ENCODE measurements at regions not wholly inside any gene's neighbourhood (a gene's known extent, or its start where the extent isn't known, plus 50 kb on each side); places are given as distances from the start of the nearest gene placed in this dataset.

DNA sequence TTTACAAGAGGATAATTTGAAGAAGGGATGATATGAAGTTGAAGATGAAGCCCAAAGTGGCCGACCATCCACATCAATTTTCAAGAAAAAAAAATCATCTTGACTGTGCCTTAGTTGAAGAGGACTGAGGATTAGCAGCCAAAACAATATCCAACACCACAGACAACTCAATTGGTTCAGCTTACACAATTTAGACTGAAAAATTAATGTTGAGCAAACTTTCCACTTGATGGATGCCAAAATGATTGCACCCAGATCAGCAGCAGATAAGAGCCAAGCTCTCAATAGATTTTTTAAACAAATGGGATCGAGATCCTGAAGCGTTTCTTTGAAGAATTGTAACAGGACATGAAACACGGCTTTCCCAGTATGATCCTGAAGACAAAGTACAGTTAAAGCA is 163.2 kb downstream of the GADD45G start:
- H3K4me1 Mint-ChIP-seq (ENCODE audit: low read depth) = peaks cover 3% of the 10 kb centered on the region
- intact Hi-C loops (cut with micrococcal nuclease) = no loop called here
- H3K9me3 Mint-ChIP-seq = no peaks in the 10 kb centered on the region
- TF ChIP-seq, protein P1, sequence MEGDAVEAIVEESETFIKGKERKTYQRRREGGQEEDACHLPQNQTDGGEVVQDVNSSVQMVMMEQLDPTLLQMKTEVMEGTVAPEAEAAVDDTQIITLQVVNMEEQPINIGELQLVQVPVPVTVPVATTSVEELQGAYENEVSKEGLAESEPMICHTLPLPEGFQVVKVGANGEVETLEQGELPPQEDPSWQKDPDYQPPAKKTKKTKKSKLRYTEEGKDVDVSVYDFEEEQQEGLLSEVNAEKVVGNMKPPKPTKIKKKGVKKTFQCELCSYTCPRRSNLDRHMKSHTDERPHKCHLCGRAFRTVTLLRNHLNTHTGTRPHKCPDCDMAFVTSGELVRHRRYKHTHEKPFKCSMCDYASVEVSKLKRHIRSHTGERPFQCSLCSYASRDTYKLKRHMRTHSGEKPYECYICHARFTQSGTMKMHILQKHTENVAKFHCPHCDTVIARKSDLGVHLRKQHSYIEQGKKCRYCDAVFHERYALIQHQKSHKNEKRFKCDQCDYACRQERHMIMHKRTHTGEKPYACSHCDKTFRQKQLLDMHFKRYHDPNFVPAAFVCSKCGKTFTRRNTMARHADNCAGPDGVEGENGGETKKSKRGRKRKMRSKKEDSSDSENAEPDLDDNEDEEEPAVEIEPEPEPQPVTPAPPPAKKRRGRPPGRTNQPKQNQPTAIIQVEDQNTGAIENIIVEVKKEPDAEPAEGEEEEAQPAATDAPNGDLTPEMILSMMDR (IDR thresholded peaks at IDR 0.05) = no peak
- H3K4me3 Mint-ChIP-seq = no peak overlapping the region
- ChIA-PET CTCF (no interaction called here), POLR2A (no interaction called here)
- H3K27me3 Mint-ChIP-seq = no peaks in the 10 kb centered on the region
- no peak overlapping the region for H3K27ac Mint-ChIP-seq
- ATAC-seq (no peak), DNase-seq (no peak)
- H3K36me3 Mint-ChIP-seq (ENCODE audit: low read depth) = no peaks in the 10 kb centered on the region

DNA sequence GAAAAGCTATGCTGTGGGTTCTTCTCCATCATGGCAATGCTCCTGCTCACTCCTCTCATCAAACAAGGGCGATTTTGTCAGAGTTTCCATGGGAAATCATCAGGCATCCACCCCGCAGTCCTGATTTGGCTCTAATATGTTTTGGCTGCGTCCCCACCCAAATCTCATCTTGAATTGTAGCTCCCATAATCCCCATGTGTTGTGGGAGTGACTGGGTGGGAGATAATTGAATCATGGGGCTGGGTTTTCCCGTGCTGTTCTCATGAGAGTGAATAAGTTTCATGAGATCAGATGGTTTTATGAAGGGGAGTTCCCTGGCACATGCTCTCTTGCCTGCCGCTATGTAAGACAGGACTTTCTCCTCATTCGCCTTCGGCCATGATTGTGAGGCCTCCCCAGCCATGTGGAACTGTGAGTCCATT is 163.8 kb downstream of the GADD45G start:
- H3K27me3 Mint-ChIP-seq = no peaks in the 10 kb centered on the region
- peaks cover 3% of the 10 kb centered on the region for H3K4me1 Mint-ChIP-seq (ENCODE audit: low read depth)
- CTCF ChIA-PET = no interaction called here
- intact Hi-C loops (cut with micrococcal nuclease) = no loop called here
- POLR2A ChIA-PET = no interaction called here
- DNase-seq (peak; percentile 13), ATAC-seq (peak; percentile 13)
- no peak overlapping the region for H3K4me3 Mint-ChIP-seq
- no peak overlapping the region for H3K27ac Mint-ChIP-seq
- no peaks in the 10 kb centered on the region for H3K36me3 Mint-ChIP-seq (ENCODE audit: low read depth)
- no peaks in the 10 kb centered on the region for H3K9me3 Mint-ChIP-seq
- TF ChIP-seq, protein P1 (IDR thresholded peaks at IDR 0.05) = no peak

GRCh38 chr9:89770531-89771174 is 165.8 kb downstream of the GADD45G start:
- no peaks in the 10 kb centered on the region for H3K36me3 Mint-ChIP-seq (ENCODE audit: low read depth)
- ChIA-PET POLR2A (no interaction called here), CTCF (no interaction called here)
- H3K27ac Mint-ChIP-seq = no peak overlapping the region
- peaks cover 3% of the 10 kb centered on the region for H3K4me1 Mint-ChIP-seq (ENCODE audit: low read depth)
- ATAC-seq (no peak), DNase-seq (no peak)
- no peak overlapping the region for H3K4me3 Mint-ChIP-seq
- intact Hi-C loops (cut with micrococcal nuclease) = no loop called here
- H3K27me3 Mint-ChIP-seq = no peaks in the 10 kb centered on the region
- no peaks in the 10 kb centered on the region for H3K9me3 Mint-ChIP-seq
- TF ChIP-seq, protein P1 (IDR thresholded peaks at IDR 0.05) = no peak

DNA sequence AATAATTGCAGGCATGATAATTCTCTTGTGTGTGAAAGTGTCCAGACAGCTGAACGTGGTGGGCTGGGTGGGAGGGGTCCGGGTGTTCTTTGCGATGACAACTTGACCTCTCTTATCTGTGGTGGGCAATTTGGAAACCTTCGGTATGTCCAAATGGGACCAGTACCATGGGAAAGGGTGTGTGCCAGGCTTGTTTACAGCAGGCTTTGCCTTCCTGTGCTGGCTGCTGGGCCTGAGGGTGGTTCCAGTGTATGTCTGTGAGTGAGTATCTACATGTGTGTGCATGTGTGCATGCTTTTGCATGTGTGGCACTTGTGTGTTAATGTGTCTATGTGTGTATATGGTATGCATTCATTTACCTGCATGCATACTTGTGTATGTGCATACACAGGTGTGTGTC is 166.4 kb downstream of the GADD45G start:
- CTCF ChIA-PET = no interaction called here
- H3K9me3 Mint-ChIP-seq = no peaks in the 10 kb centered on the region

DNA sequence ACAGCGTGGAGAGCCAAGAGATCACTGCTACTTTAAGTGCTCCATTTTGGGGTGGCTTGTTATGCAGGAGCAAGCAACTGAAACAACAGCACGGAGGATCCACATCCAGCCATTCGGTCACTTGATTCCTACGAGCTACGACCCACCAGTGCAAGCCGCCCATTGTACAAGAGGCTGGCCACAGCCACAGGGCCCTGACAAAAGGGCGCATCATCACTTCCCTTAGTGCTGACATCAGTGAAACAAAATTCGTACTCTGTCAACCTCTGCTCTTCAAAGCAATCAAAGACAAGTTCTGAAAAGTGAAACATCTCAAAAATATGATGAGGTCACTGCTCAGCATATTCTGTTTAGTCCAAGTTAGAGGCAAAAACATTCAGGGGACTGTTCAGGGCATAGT is 168.4 kb downstream of the GADD45G start:
- peaks cover 2% of the 10 kb centered on the region for H3K27me3 Mint-ChIP-seq
- H3K4me3 Mint-ChIP-seq = no peak overlapping the region
- TF ChIP-seq, protein P1 (IDR thresholded peaks at IDR 0.05) = no peak
- no peak overlapping the region for H3K27ac Mint-ChIP-seq
- CTCF ChIA-PET = interaction anchor here (1.0 kb wide), 1 partner anchor 170 kb away, joined by 3 read pairs; no protein-coding TSS in a partner anchor
- H3K36me3 Mint-ChIP-seq (ENCODE audit: low read depth) = no peaks in the 10 kb centered on the region
- H3K9me3 Mint-ChIP-seq = no peaks in the 10 kb centered on the region
- intact Hi-C loops (cut with micrococcal nuclease) = no loop called here
- POLR2A ChIA-PET = no interaction called here
- peaks cover 3% of the 10 kb centered on the region for H3K4me1 Mint-ChIP-seq (ENCODE audit: low read depth)
- ATAC-seq = no peak
- DNase-seq = no peak

More for the DNA sequence above, 166.4 kb downstream of the GADD45G start:
- ATAC-seq = no peak
- intact Hi-C loops (cut with micrococcal nuclease) = no loop called here
- TF ChIP-seq, protein P1 (IDR thresholded peaks at IDR 0.05) = no peak
- POLR2A ChIA-PET = no interaction called here
- Mint-ChIP-seq H3K36me3 (ENCODE audit: low read depth) (no peaks in the 10 kb centered on the region), H3K4me3 (no peak overlapping the region), H3K27ac (no peak overlapping the region), H3K4me1 (ENCODE audit: low read depth) (peaks cover 3% of the 10 kb centered on the region), H3K27me3 (no peaks in the 10 kb centered on the region)
- no peak for DNase-seq

Measured in activated CD8-positive, alpha-beta T cell treated with anti-CD3 and anti-CD28 coated beads for 36 hours (primary cell).